Erythroblast (primary cell): ENCODE measurements at regions not wholly inside any gene's neighbourhood (a gene's known extent, or its start where the extent isn't known, plus 50 kb on each side); places are given as distances from the start of the nearest gene placed in this dataset.

Experiments
- GATA1 ChIP-seq: IDR thresholded peaks from 2 replicates; pipeline ENCODE4 v1.6.1; 2011; ENCODE audit warnings: low read depth, mild to moderate bottlenecking, control low read depth, low read length, moderate library complexity
- POLR2A ChIP-seq: IDR thresholded peaks from 2 replicates; pipeline ENCODE4 v1.6.1; 2011; ENCODE audit warnings: mild to moderate bottlenecking, low read length

GRCh38 chr1:105362438-105362837 lies 1612.7 kb downstream of the AMY1C start:
- no peak for TF ChIP-seq POLR2A
- no peak for TF ChIP-seq GATA1
